Mesenchymal stem cell (in vitro differentiated cells and primary cell): ENCODE measurements at regions not wholly inside any gene's neighbourhood (a gene's known extent, or its start where the extent isn't known, plus 50 kb on each side); places are given as distances from the start of the nearest gene placed in this dataset.

Experiments
- DNase-seq: peaks from one replicate; pipeline ENCODE4 v3.0.0-alpha.2; 2013
- H2AFZ ChIP-seq: one replicate; pipeline ENCODE4 v1.6.1; 2013; ENCODE audit warnings: low read depth, mild to moderate bottlenecking, control low read depth, inconsistent platforms, low read length, moderate library complexity
- H2AK5ac ChIP-seq: 2 replicates; pipeline ENCODE4 v1.6.1; 2013; ENCODE audit warnings: low read length, moderate library complexity, mild to moderate bottlenecking, inconsistent platforms; ENCODE audit not compliant: severe bottlenecking
- H2BK120ac ChIP-seq: one replicate; pipeline ENCODE4 v1.6.1; 2013; ENCODE audit warnings: low read depth, mild to moderate bottlenecking, inconsistent platforms, low read length, moderate library complexity
- H2BK12ac ChIP-seq, 2 experiments: one replicate each; pipeline ENCODE4 v1.6.1; 2013; ENCODE audit warnings: inconsistent platforms in 2 of 2, low read length in 2 of 2, mild to moderate bottlenecking in 2 of 2, moderate library complexity in 2 of 2, control low read depth in 1 of 2
- H2BK15ac ChIP-seq: one replicate; pipeline ENCODE4 v1.6.1; 2013; ENCODE audit warnings: mild to moderate bottlenecking, low read depth, inconsistent platforms; ENCODE audit not compliant: poor library complexity, severe bottlenecking
- H2BK5ac ChIP-seq: 2 replicates; pipeline ENCODE4 v1.6.1; 2013; ENCODE audit warnings: low read depth, mild to moderate bottlenecking, low read length, control low read depth, inconsistent platforms; ENCODE audit not compliant: poor library complexity, severe bottlenecking
- H3K14ac ChIP-seq, 2 experiments: one replicate each; pipeline ENCODE4 v1.6.1; 2013; ENCODE audit warnings: inconsistent platforms in 2 of 2, low read length in 2 of 2, control low read depth in 1 of 2, mild to moderate bottlenecking in 1 of 2, moderate library complexity in 1 of 2
- H3K18ac ChIP-seq, 2 experiments: one replicate each; pipeline ENCODE4 v1.6.1; 2013; ENCODE audit warnings: inconsistent platforms in 2 of 2, low read length in 2 of 2, control low read depth in 1 of 2, low read depth in 1 of 2, mild to moderate bottlenecking in 1 of 2
- H3K23ac ChIP-seq, 2 experiments: one replicate each; pipeline ENCODE4 v1.6.1; 2013; ENCODE audit warnings: inconsistent platforms in 2 of 2, low read length in 2 of 2, mild to moderate bottlenecking in 2 of 2, moderate library complexity in 2 of 2, control low read depth in 1 of 2
- H3K27ac ChIP-seq: 2 replicates; pipeline ENCODE4 v1.5.1; 2013; ENCODE audit warnings: mild to moderate bottlenecking, moderate library complexity, low read length, control low read depth, inconsistent platforms; ENCODE audit not compliant: poor library complexity, severe bottlenecking
- H3K27me3 ChIP-seq, 2 experiments: 2 replicates each; pipeline versions ENCODE4 v1.6.1 to v1.7.0; 2013; ENCODE audit warnings: low read length in 2 of 2, mild to moderate bottlenecking in 2 of 2, moderate library complexity in 2 of 2, control low read depth in 1 of 2, inconsistent platforms in 1 of 2; ENCODE audit not compliant: control insufficient read depth in 1 of 2, insufficient read depth in 1 of 2
- H3K36me3 ChIP-seq, 2 experiments: 2 replicates each; pipeline versions ENCODE4 v1.6.1 to v1.7.0; 2013; ENCODE audit warnings: low read length in 2 of 2, control low read depth in 1 of 2, inconsistent platforms in 1 of 2, low read depth in 1 of 2, mild to moderate bottlenecking in 1 of 2; ENCODE audit not compliant: insufficient read depth in 2 of 2, control insufficient read depth in 1 of 2
- H3K4ac ChIP-seq, 2 experiments: one replicate each; pipeline ENCODE4 v1.6.1; 2013; ENCODE audit warnings: inconsistent platforms in 2 of 2, low read length in 2 of 2, mild to moderate bottlenecking in 2 of 2, moderate library complexity in 2 of 2, control low read depth in 1 of 2, low read depth in 1 of 2
- H3K4me1 ChIP-seq: 2 replicates; pipeline ENCODE4 v1.6.1; 2013; ENCODE audit warnings: low read depth, low read length, control low read depth; ENCODE audit not compliant: control insufficient read depth, insufficient read depth
- H3K4me2 ChIP-seq: 2 replicates; pipeline ENCODE4 v1.6.1; 2013; ENCODE audit warnings: low read length, mild to moderate bottlenecking, inconsistent platforms; ENCODE audit not compliant: poor library complexity, severe bottlenecking
- H3K4me3 ChIP-seq, 2 experiments: 2 replicates each; pipeline versions ENCODE4 v1.5.1 to v1.7.0; 2013; ENCODE audit warnings: low read length in 2 of 2, mild to moderate bottlenecking in 2 of 2, control low read depth in 1 of 2, low read depth in 1 of 2; ENCODE audit not compliant: insufficient read depth in 1 of 2
- H3K79me1 ChIP-seq: replicated peaks from 2 replicates; pipeline ENCODE4 v1.6.1; 2013; ENCODE audit warnings: mild to moderate bottlenecking, control low read depth, low read length, inconsistent platforms; ENCODE audit not compliant: poor library complexity, severe bottlenecking
- H3K9ac ChIP-seq: 2 replicates; pipeline ENCODE4 v1.7.0; 2013; ENCODE audit warnings: mild to moderate bottlenecking, low read length, moderate library complexity
- H3K9me3 ChIP-seq: 2 replicates; pipeline ENCODE4 v1.7.0; 2013; ENCODE audit warnings: mild to moderate bottlenecking, low read length; ENCODE audit not compliant: control insufficient read depth
- H4K8ac ChIP-seq: one replicate; pipeline ENCODE4 v1.6.1; 2013; ENCODE audit warnings: inconsistent platforms, mild to moderate bottlenecking, low read length, moderate library complexity
- H4K91ac ChIP-seq: one replicate; pipeline ENCODE4 v1.6.1; 2013; ENCODE audit warnings: mild to moderate bottlenecking, low read length, inconsistent platforms
- WGBS: methylation state at CpG from one replicate; pipeline ENCODE4 v1.1.7; 2013; ENCODE audit warnings: mixed read lengths; 5-methylcytosine and 5-hydroxymethylcytosine counted together

DNA sequence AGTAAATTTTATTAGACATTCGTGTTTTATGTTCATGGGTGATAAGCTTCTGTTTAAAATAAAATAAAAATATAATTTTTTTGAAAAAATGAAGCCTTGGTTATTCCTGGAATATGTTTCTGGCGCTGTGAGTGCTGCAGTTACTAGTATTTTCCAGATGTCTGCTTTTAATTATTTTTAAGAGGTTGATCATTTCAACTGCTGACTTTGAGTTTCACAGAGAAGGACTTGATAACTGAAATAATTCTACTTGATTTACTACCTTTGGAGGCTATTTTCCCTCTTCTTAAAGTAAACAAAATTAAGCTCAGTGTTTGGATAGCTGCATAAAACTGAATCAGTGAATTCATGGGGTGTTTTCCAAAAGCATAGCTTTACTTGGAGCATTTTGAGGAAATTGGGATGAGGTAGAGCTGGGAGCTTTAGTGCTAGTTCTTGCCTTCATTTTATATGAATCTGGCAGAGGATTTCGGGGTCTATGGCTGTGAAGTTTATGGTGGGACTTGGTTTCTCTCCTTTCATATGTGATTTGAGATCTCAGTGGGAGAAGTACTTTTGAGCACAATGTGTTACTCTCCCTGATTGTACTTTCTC lies 666.5 kb downstream of the DCDC2C start:
- Histone ChIP-seq H3K27me3 (no peaks in the 10 kb centered on the region), H3K4me1 (no peaks in the 10 kb centered on the region)

DNA sequence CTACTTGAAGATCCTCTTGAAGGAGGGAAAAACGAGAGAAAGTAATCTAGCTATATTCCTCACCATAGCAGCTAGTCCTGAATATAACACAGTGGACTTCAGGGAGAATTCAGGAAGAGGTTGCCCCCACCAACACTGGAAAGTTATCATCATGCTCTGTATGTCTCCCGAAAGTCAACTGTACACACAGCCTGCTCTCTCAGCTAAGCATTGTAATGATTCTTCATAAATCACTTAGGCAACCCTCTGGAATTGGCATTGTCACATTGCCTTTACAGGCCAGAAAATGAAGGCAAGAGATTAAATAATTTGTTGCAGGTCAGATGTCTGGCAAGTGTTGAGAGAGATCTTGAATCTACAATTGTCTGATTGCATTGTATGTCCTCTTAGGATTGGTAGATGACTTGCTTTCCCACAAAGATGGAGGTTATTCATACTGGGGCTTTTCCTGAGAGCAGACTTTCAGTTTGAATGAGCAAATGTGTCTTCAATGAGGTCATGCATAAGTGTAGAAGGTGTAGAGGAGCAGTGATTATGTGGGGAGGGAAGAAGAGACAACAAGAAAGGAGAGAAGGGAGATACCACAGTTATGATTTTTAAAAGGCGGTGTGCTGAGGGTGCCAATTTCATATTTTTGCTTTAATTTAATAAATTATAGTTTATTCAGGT lies 667.2 kb downstream of the DCDC2C start:
- Histone ChIP-seq H3K9me3 (peaks cover 55% of the 10 kb centered on the region), H4K91ac (no peak overlapping the region), H4K8ac (no peak overlapping the region), H3K23ac (no peak overlapping the region), H2BK12ac (no peak overlapping the region), H2BK120ac (no peak overlapping the region), H3K79me1 (no peaks in the 10 kb centered on the region), H3K18ac (no peak overlapping the region), H3K4me2 (no peak overlapping the region), H2BK15ac (no peak overlapping the region), H3K4me3 (no peak overlapping the region), H3K27ac (no peak overlapping the region), H3K9ac (no peak overlapping the region), H2AK5ac (no peak overlapping the region), H3K4ac (no peak overlapping the region), H3K36me3 (no peaks in the 10 kb centered on the region), H3K14ac (no peak overlapping the region), H2AFZ (no peak overlapping the region), H3K27me3 (no peaks in the 10 kb centered on the region), H3K4me1 (no peaks in the 10 kb centered on the region), H2BK5ac (no peak overlapping the region)
- 73% methylated on average over 1 of the region's 3 CpGs for WGBS
- DNase-seq: no peak

More for the DNA sequence above, 666.5 kb downstream of the DCDC2C start:
- no peak overlapping the region for H4K8ac ChIP-seq
- H2BK5ac ChIP-seq: no peak overlapping the region
- H3K18ac ChIP-seq: no peak overlapping the region
- H3K23ac ChIP-seq: no peak overlapping the region
- H4K91ac ChIP-seq: no peak overlapping the region
- no peak overlapping the region for H3K9ac ChIP-seq
- no peak overlapping the region for H2BK12ac ChIP-seq
- H2AK5ac ChIP-seq: no peak overlapping the region
- H3K27ac ChIP-seq: no peak overlapping the region
- H3K36me3 ChIP-seq: no peaks in the 10 kb centered on the region
- no peaks in the 10 kb centered on the region for H3K79me1 ChIP-seq
- no peak overlapping the region for H2AFZ ChIP-seq
- no peak overlapping the region for H2BK15ac ChIP-seq
- peaks cover 58% of the 10 kb centered on the region for H3K9me3 ChIP-seq
- H3K4ac ChIP-seq: no peak overlapping the region
- H2BK120ac ChIP-seq: no peak overlapping the region
- DNase-seq: no peak
- H3K4me2 ChIP-seq: no peak overlapping the region
- WGBS: 23% methylated on average over 2 of the region's 3 CpGs
- no peak overlapping the region for H3K14ac ChIP-seq
- no peak overlapping the region for H3K4me3 ChIP-seq

DNA sequence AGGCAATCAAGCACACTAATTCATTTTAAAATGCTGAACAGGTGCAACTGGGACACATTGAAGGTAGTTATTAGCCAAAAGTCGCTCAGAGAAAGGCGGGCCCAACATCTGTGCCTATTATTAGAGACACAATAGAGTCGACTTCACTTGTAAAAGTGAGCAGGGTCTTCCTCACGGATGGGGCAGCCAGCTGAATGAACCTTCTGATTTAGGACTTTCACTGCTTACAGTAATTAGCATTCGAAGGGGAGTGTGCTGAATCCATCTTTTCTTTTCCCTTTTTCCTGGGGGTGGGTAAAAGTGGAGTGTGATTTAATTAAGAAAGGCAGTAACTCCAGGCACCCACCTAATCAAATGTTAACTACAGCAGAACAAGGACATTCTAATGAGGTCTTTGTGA lies 677.7 kb downstream of the DCDC2C start:
- Histone ChIP-seq H3K14ac (no peak overlapping the region), H3K4me1 (no peaks in the 10 kb centered on the region), H3K36me3 (no peaks in the 10 kb centered on the region), H4K8ac (no peak overlapping the region), H3K4me3 (no peak overlapping the region), H2BK120ac (no peak overlapping the region), H2BK5ac (no peak overlapping the region), H3K9ac (no peak overlapping the region), H3K18ac (no peak overlapping the region), H3K9me3 (peaks cover 15% of the 10 kb centered on the region), H3K4me2 (no peak overlapping the region), H3K27ac (no peak overlapping the region), H3K4ac (no peak overlapping the region), H2BK12ac (no peak overlapping the region), H2BK15ac (no peak overlapping the region), H2AFZ (no peak overlapping the region), H2AK5ac (no peak overlapping the region), H3K27me3 (no peaks in the 10 kb centered on the region), H3K23ac (no peak overlapping the region), H4K91ac (no peak overlapping the region), H3K79me1 (no peaks in the 10 kb centered on the region)
- no peak for DNase-seq
- WGBS: 24% methylated on average over 4 of the region's 5 CpGs

DNA sequence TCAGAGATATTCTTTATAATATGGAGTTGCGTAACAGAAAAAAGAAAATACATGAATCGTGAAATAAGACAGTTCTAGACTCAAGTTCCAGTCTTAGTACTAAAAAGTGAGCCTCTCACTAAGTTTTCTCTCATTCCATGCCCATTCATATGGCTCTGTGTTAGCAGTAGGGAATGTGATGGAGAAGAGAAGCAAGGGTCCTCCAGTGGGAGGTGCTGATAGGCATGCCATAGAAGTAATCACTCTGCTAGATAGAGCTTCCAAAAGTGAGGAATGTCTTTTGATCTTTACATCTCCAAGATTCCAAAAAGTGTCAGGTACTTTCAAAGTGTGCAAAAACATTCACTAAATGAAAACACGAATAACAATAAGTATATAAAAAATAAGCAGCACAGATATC lies 678.4 kb downstream of the DCDC2C start:
- H2BK15ac ChIP-seq: no peak overlapping the region
- no peak overlapping the region for H3K23ac ChIP-seq
- H4K8ac ChIP-seq: no peak overlapping the region
- H3K27ac ChIP-seq: no peak overlapping the region
- H3K14ac ChIP-seq: no peak overlapping the region
- H3K9me3 ChIP-seq: peaks cover 21% of the 10 kb centered on the region
- H3K4ac ChIP-seq: no peak overlapping the region
- no peak overlapping the region for H2BK12ac ChIP-seq
- H3K4me3 ChIP-seq: no peak overlapping the region
- no peak overlapping the region for H3K4me2 ChIP-seq
- H2AK5ac ChIP-seq: no peak overlapping the region
- no peak for DNase-seq
- H3K36me3 ChIP-seq: no peaks in the 10 kb centered on the region
- no peaks in the 10 kb centered on the region for H3K79me1 ChIP-seq
- H2BK120ac ChIP-seq: no peak overlapping the region
- H3K9ac ChIP-seq: no peak overlapping the region
- no CpG with 5 or more reads among the region's 3 CpGs for WGBS
- no peak overlapping the region for H3K18ac ChIP-seq
- H2BK5ac ChIP-seq: no peak overlapping the region
- H3K27me3 ChIP-seq: no peaks in the 10 kb centered on the region
- H2AFZ ChIP-seq: no peak overlapping the region
- H4K91ac ChIP-seq: no peak overlapping the region
- H3K4me1 ChIP-seq: no peaks in the 10 kb centered on the region
